Uterus (tissue), 2 donors: ENCODE measurements at regions not wholly inside any gene's neighbourhood (a gene's known extent, or its start where the extent isn't known, plus 50 kb on each side); places are given as distances from the start of the nearest gene placed in this dataset.

ENCODE experiments used
- POLR2A ChIP-seq, 2 donors: fragments of 450-650 bp; IDR thresholded peaks; one replicate each; pipeline ENCODE4 v1.6.1; 2016; ENCODE audit warnings: antibody characterized with exemption in 2 of 2, mild to moderate bottlenecking in 1 of 2, moderate library complexity in 1 of 2
- TF ChIP-seq, protein P1 (sequence below), 4 experiments: fragments of 200-600 bp in 2 of 4; fragments of 450-650 bp in 2 of 4; sonication (generic) in 2 of 4; IDR thresholded peaks; one replicate each; pipeline ENCODE4 v1.5.1; 2016 to 2019; ENCODE audit warnings: antibody characterized with exemption in 4 of 4, mild to moderate bottlenecking in 2 of 4, moderate library complexity in 1 of 4

GRCh38 chr3:74055061-74055460 is 430.3 kb upstream of the PDZRN3 start:
- TF ChIP-seq, protein P1, sequence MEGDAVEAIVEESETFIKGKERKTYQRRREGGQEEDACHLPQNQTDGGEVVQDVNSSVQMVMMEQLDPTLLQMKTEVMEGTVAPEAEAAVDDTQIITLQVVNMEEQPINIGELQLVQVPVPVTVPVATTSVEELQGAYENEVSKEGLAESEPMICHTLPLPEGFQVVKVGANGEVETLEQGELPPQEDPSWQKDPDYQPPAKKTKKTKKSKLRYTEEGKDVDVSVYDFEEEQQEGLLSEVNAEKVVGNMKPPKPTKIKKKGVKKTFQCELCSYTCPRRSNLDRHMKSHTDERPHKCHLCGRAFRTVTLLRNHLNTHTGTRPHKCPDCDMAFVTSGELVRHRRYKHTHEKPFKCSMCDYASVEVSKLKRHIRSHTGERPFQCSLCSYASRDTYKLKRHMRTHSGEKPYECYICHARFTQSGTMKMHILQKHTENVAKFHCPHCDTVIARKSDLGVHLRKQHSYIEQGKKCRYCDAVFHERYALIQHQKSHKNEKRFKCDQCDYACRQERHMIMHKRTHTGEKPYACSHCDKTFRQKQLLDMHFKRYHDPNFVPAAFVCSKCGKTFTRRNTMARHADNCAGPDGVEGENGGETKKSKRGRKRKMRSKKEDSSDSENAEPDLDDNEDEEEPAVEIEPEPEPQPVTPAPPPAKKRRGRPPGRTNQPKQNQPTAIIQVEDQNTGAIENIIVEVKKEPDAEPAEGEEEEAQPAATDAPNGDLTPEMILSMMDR (IDR thresholded peaks at IDR 0.05) = no peak
- no peak for TF ChIP-seq POLR2A (IDR thresholded peaks at IDR 0.05)
